ENCODE measurements at regions not wholly inside any gene's neighbourhood (a gene's known extent, or its start where the extent isn't known, plus 50 kb on each side); places are given as distances from the start of the nearest gene placed in this dataset.

GRCh38 chr1:221162939-221163338, 283.7 kb downstream of the HLX start:
- Histone ChIP-seq H2AFZ (ENCODE audit: insufficient read depth, low read depth, low read length, poor library complexity, severe bottlenecking) (no peak overlapping the region), H3K27me3 (ENCODE audit: control insufficient read depth in 2 of 2, insufficient read depth in 2 of 2, low read length in 2 of 2) (peaks cover 0 to 6% of the 10 kb centered on the region in 2 donors), H3K4me2 (replicated peaks; ENCODE audit: extremely low read depth, low read length, poor library complexity, severe bottlenecking) (no peak overlapping the region), H4K20me1 (ENCODE audit: insufficient read depth, low read length) (no peaks in the 10 kb centered on the region), H3K4me3 (replicated peaks in 1 of 3; ENCODE audit: low read depth in 2 of 3, low read length in 3 of 3) (no peak overlapping the region), H3K79me2 (ENCODE audit: insufficient read depth, low read length) (no peaks in the 10 kb centered on the region), H3K4me1 (ENCODE audit: control insufficient read depth in 1 of 2, insufficient read depth in 2 of 2, low read length in 2 of 2) (peaks cover 59 to 76% of the 10 kb centered on the region in 2 donors), H3K27ac (ENCODE audit: low read depth in 1 of 2, low read length in 2 of 2) (no peak overlapping the region), H3K9ac (ENCODE audit: insufficient read depth, low read length, poor library complexity, severe bottlenecking) (no peak overlapping the region), H3K36me3 (replicated peaks in 1 of 2; ENCODE audit: control insufficient read depth in 1 of 2, insufficient read depth in 2 of 2, low read length in 2 of 2) (no peaks in the 10 kb centered on the region), H3K9me3 (replicated peaks in 1 of 2; ENCODE audit: control insufficient read depth in 1 of 2, insufficient read depth in 1 of 2, low read length in 2 of 2) (no peaks in the 10 kb centered on the region)
- H3K9me3 Mint-ChIP-seq: peaks cover 0 to 7% (median 0%) of the 10 kb centered on the region in 7 donors
- peak overlapping the region in 1 of 2 donors; percentile 41 for H3K4me3 Mint-ChIP-seq
- TF ChIP-seq, protein P1, sequence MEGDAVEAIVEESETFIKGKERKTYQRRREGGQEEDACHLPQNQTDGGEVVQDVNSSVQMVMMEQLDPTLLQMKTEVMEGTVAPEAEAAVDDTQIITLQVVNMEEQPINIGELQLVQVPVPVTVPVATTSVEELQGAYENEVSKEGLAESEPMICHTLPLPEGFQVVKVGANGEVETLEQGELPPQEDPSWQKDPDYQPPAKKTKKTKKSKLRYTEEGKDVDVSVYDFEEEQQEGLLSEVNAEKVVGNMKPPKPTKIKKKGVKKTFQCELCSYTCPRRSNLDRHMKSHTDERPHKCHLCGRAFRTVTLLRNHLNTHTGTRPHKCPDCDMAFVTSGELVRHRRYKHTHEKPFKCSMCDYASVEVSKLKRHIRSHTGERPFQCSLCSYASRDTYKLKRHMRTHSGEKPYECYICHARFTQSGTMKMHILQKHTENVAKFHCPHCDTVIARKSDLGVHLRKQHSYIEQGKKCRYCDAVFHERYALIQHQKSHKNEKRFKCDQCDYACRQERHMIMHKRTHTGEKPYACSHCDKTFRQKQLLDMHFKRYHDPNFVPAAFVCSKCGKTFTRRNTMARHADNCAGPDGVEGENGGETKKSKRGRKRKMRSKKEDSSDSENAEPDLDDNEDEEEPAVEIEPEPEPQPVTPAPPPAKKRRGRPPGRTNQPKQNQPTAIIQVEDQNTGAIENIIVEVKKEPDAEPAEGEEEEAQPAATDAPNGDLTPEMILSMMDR (IDR thresholded peaks at IDR 0.05): no peak
- WGBS (ENCODE audit: insufficient coverage): no CpG with 5 or more reads among the region's 2 CpGs
- intact Hi-C loops (cut with micrococcal nuclease): loop anchor here in 1 of 2 donors (10.0 kb wide), 1 partner anchor 278 kb away; no protein-coding TSS in a partner anchor
- H3K27me3 Mint-ChIP-seq (ENCODE audit: low read depth in 3 of 3): peaks cover 4 to 9% (median 5%) of the 10 kb centered on the region in 3 donors
- DNase-seq: no peak
- peaks cover 68% of the 10 kb centered on the region for H3K4me1 Mint-ChIP-seq
- H3K36me3 Mint-ChIP-seq: peaks cover 13 to 16% of the 10 kb centered on the region in 2 donors
- no peak overlapping the region for H3K27ac Mint-ChIP-seq

DNA sequence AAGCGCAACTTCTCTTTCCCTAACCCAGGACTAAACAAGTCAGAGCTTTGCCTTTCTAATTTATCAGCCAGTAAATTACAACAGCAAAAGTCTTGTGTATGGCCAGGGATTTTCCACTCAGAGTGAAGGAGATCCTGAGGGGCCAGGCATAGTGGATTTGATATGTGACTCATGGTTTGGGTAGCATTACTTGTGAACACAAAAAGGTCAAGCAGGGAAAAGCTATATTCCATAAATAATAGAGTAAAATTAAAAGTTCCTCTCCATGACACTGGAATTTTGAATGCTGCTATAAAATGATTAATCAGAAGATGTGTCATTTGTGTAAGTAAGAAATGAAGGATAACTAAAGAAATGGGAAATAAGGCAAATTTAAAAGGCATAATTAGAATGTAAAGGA, 284.8 kb downstream of the HLX start:
- peak overlapping the region in 1 of 2 donors; percentile 36 for H3K4me3 Mint-ChIP-seq
- peaks cover 0 to 7% (median 0%) of the 10 kb centered on the region in 7 donors for H3K9me3 Mint-ChIP-seq
- Histone ChIP-seq H3K79me2 (ENCODE audit: insufficient read depth, low read length) (no peaks in the 10 kb centered on the region), H3K27ac (ENCODE audit: low read depth in 1 of 2, low read length in 2 of 2) (no peak overlapping the region), H4K20me1 (ENCODE audit: insufficient read depth, low read length) (no peaks in the 10 kb centered on the region), H3K9me3 (replicated peaks in 1 of 2; ENCODE audit: control insufficient read depth in 1 of 2, insufficient read depth in 1 of 2, low read length in 2 of 2) (no peaks in the 10 kb centered on the region), H2AFZ (ENCODE audit: insufficient read depth, low read depth, low read length, poor library complexity, severe bottlenecking) (no peak overlapping the region), H3K9ac (ENCODE audit: insufficient read depth, low read length, poor library complexity, severe bottlenecking) (no peak overlapping the region), H3K4me2 (replicated peaks; ENCODE audit: extremely low read depth, low read length, poor library complexity, severe bottlenecking) (no peak overlapping the region), H3K36me3 (replicated peaks in 1 of 2; ENCODE audit: control insufficient read depth in 1 of 2, insufficient read depth in 2 of 2, low read length in 2 of 2) (no peaks in the 10 kb centered on the region), H3K4me3 (replicated peaks in 1 of 3; ENCODE audit: low read depth in 2 of 3, low read length in 3 of 3) (no peak overlapping the region), H3K4me1 (ENCODE audit: control insufficient read depth in 1 of 2, insufficient read depth in 2 of 2, low read length in 2 of 2) (peaks cover 62 to 76% of the 10 kb centered on the region in 2 donors), H3K27me3 (ENCODE audit: control insufficient read depth in 2 of 2, insufficient read depth in 2 of 2, low read length in 2 of 2) (peaks cover 0 to 6% of the 10 kb centered on the region in 2 donors)
- TF ChIP-seq, protein P1 (IDR thresholded peaks at IDR 0.05): no peak
- DNase-seq: peak in 1 of 3 donors; percentile 35
- peaks cover 4 to 9% (median 8%) of the 10 kb centered on the region in 3 donors for H3K27me3 Mint-ChIP-seq (ENCODE audit: low read depth in 3 of 3)
- no peak overlapping the region for H3K27ac Mint-ChIP-seq
- WGBS (ENCODE audit: insufficient coverage): no CpG with 5 or more reads among the region's 1 CpG
- H3K4me1 Mint-ChIP-seq: peaks cover 68% of the 10 kb centered on the region
- H3K36me3 Mint-ChIP-seq: peaks cover 13% of the 10 kb centered on the region in 2 donors
- intact Hi-C loops (cut with micrococcal nuclease): loop anchor here in 1 of 2 donors (10.0 kb wide), 1 partner anchor 279 kb away; no protein-coding TSS in a partner anchor

Measured in CD14-positive monocyte (primary cell).